ENCODE measurements at regions not wholly inside any gene's neighbourhood (a gene's known extent, or its start where the extent isn't known, plus 50 kb on each side); places are given as distances from the start of the nearest gene placed in this dataset.

- TF ChIP-seq CTCF (IDR thresholded peaks at IDR 0.05) (no peak), POLR2A (IDR thresholded peaks at IDR 0.05) (no peak)
Observed at GRCh38 chr18:40148960-40149359, 1806.1 kb upstream of the PIK3C3 start.
